SK-N-SH (cell line): ENCODE measurements at regions not wholly inside any gene's neighbourhood (a gene's known extent, or its start where the extent isn't known, plus 50 kb on each side); places are given as distances from the start of the nearest gene placed in this dataset.

Experiments
- CTCF ChIA-PET: fragments of 300-600, 350-600 bp; formaldehyde crosslinking; extraction: SDS; loops from one replicate; lab custom pipeline; 2021; lab: Yijun Ruan, JAX
- POLR2A ChIA-PET: fragments of 350-600 bp; sonication (Branson Sonifier 250); formaldehyde crosslinking; extraction: SDS; loops from one replicate; lab custom pipeline; 2020; ENCODE audit warnings: antibody characterized with exemption, inconsistent platforms; lab: Yijun Ruan, JAX
- DNase-seq: peaks from one replicate; pipeline ENCODE4 v3.0.0; 2012
- H2AFZ ChIP-seq: fragments of 200-600 bp; sonication (generic); 2 replicates; pipeline ENCODE4 v1.8.1; 2016; ENCODE audit warnings: antibody characterized with exemption, mild to moderate bottlenecking, low read depth
- H3F3A ChIP-seq: fragments of 200-600 bp; sonication (generic); replicated peaks from 2 replicates; pipeline ENCODE3; 2016; ENCODE audit warnings: antibody characterized with exemption, mild to moderate bottlenecking; ENCODE audit not compliant: insufficient read depth
- H3K27ac ChIP-seq, 2 experiments: fragments of 200-500 bp in 1 of 2; fragments of 200-600 bp in 1 of 2; sonication (Bioruptor generic) in 1 of 2; sonication (generic), shearing (Covaris generic) in 1 of 2; 2 replicates each; pipeline versions ENCODE4 v1.5.1 to v1.6.1; 2014 to 2016; ENCODE audit warnings: low read depth in 2 of 2, inconsistent platforms in 1 of 2, low read length in 1 of 2, mild to moderate bottlenecking in 1 of 2, mixed read lengths in 1 of 2
- H3K27me3 ChIP-seq: fragments of 200-600 bp; sonication (generic), shearing (Covaris generic); 2 replicates; pipeline ENCODE4 v1.6.1; 2016; ENCODE audit warnings: mixed run types; ENCODE audit not compliant: insufficient read depth
- H3K36me3 ChIP-seq, 2 experiments: fragments of 200-500 bp in 1 of 2; fragments of 200-600 bp in 1 of 2; sonication (Bioruptor generic) in 1 of 2; sonication (generic) in 1 of 2; replicated peaks in 1 of 2; 2 replicates each; pipeline versions ENCODE3 to v1.5.1; 2014 to 2016; ENCODE audit warnings: low read length in 1 of 2, mild to moderate bottlenecking in 1 of 2; ENCODE audit not compliant: insufficient read depth in 2 of 2, control insufficient read depth in 1 of 2
- H3K4me1 ChIP-seq, 2 experiments: fragments of 200-500 bp in 1 of 2; fragments of 200-600 bp in 1 of 2; sonication (Bioruptor generic) in 1 of 2; sonication (generic), shearing (Covaris generic) in 1 of 2; 2 replicates each; pipeline versions ENCODE4 v1.5.1 to v1.6.1; 2014 to 2016; ENCODE audit warnings: low read depth in 1 of 2, low read length in 1 of 2, mixed run types in 1 of 2; ENCODE audit not compliant: insufficient read depth in 2 of 2, control insufficient read depth in 1 of 2
- H3K4me2 ChIP-seq: fragments of 200-600 bp; sonication (generic), shearing (Covaris generic); 2 replicates; pipeline ENCODE4 v1.6.1; 2017; ENCODE audit warnings: mixed run types
- H3K4me3 ChIP-seq, 2 experiments: fragments of 200-500 bp in 1 of 2; fragments of 200-600 bp in 1 of 2; sonication (Bioruptor generic) in 1 of 2; sonication (generic), shearing (Covaris generic) in 1 of 2; 2 replicates each; pipeline versions ENCODE4 v1.5.1 to v1.8.1; 2014 to 2016; ENCODE audit warnings: low read depth in 2 of 2, inconsistent platforms in 1 of 2, low read length in 1 of 2, mild to moderate bottlenecking in 1 of 2, mixed read lengths in 1 of 2, moderate library complexity in 1 of 2
- H3K79me2 ChIP-seq: fragments of 200-600 bp; sonication (generic); 2 replicates; pipeline ENCODE4 v1.8.1; 2017; ENCODE audit warnings: mild to moderate bottlenecking; ENCODE audit not compliant: insufficient read depth
- H3K9ac ChIP-seq: fragments of 200-600 bp; sonication (generic); 2 replicates; pipeline ENCODE4 v1.6.1; 2017; ENCODE audit warnings: mixed run types
- H3K9me2 ChIP-seq: fragments of 200-600 bp; sonication (generic); 2 replicates; pipeline ENCODE4 v1.6.1; 2017; ENCODE audit warnings: mixed run types
- H3K9me3 ChIP-seq: fragments of 200-600 bp; sonication (generic); 2 replicates; pipeline ENCODE4 v1.6.1; 2017; ENCODE audit warnings: mixed run types, mild to moderate bottlenecking, moderate library complexity
- H4K20me1 ChIP-seq: fragments of 200-600 bp; sonication (generic); 2 replicates; pipeline ENCODE4 v1.6.1; 2017; ENCODE audit warnings: mild to moderate bottlenecking, mixed run types; ENCODE audit not compliant: insufficient read depth
- CHD2 ChIP-seq: fragments of 150-350 bp; IDR thresholded peaks from 2 replicates; pipeline ENCODE4 v1.6.1; 2018; ENCODE audit warnings: low read length; ENCODE audit not compliant: partially characterized antibody
- ELF1 ChIP-seq: IDR thresholded peaks from 2 replicates; pipeline ENCODE4 v1.4.0; 2012
- EP300 ChIP-seq, 2 experiments: IDR thresholded peaks; 2 replicates each; pipeline versions ENCODE4 v1.4.0 to v1.6.1; 2012; ENCODE audit warnings: borderline replicate concordance in 1 of 2, low read depth in 1 of 2, low read length in 1 of 2
- EZH2phosphoT487 ChIP-seq: fragments of 200-600 bp; sonication (generic); IDR thresholded peaks from 2 replicates; pipeline ENCODE4 v1.6.1; 2017; ENCODE audit warnings: low read depth, mixed run types, mild to moderate bottlenecking, antibody characterized with exemption, moderate library complexity, borderline replicate concordance
- FOSL2 ChIP-seq: IDR thresholded peaks from 2 replicates; pipeline ENCODE4 v1.4.0; 2012; ENCODE audit warnings: low read depth, mild to moderate bottlenecking, moderate library complexity, borderline replicate concordance
- FOXJ3 ChIP-seq: sonication (generic); formaldehyde crosslinking; IDR thresholded peaks from 2 replicates; pipeline ENCODE4 v1.5.1; 2020; ENCODE audit warnings: mild to moderate bottlenecking, missing genetic modification reagents
- GATA2 ChIP-seq: sonication (generic); formaldehyde crosslinking; IDR thresholded peaks from 2 replicates; pipeline ENCODE4 v1.5.0; 2020; ENCODE audit warnings: mild to moderate bottlenecking, missing genetic modification reagents
- MAX ChIP-seq: IDR thresholded peaks from 2 replicates; pipeline ENCODE4 v1.4.0; 2012; ENCODE audit warnings: low read depth
- NFIC ChIP-seq: IDR thresholded peaks from 2 replicates; pipeline ENCODE4 v1.4.0; 2012; ENCODE audit warnings: borderline replicate concordance
- NRF1 ChIP-seq: IDR thresholded peaks from 2 replicates; pipeline ENCODE4 v1.6.1; 2012; ENCODE audit warnings: low read depth, mild to moderate bottlenecking, low read length
- PBX3 ChIP-seq: IDR thresholded peaks from 2 replicates; pipeline ENCODE4; 2012
- POLR2AphosphoS5 ChIP-seq: IDR thresholded peaks from 2 replicates; pipeline ENCODE4 v1.6.1; 2012; ENCODE audit warnings: low read depth, low read length
- RAD21 ChIP-seq: IDR thresholded peaks from 2 replicates; pipeline ENCODE4 v1.6.1; 2012; ENCODE audit warnings: mild to moderate bottlenecking, low read length
- RCOR1 ChIP-seq: fragments of 150-350 bp; IDR thresholded peaks from 2 replicates; pipeline ENCODE4 v1.6.1; 2017; ENCODE audit warnings: antibody characterized with exemption, low read length
- REST ChIP-seq: IDR thresholded peaks from 2 replicates; pipeline ENCODE4 v1.6.1; 2012; ENCODE audit warnings: mild to moderate bottlenecking, low read depth, low read length, moderate library complexity
- SIN3A ChIP-seq: IDR thresholded peaks from 2 replicates; pipeline ENCODE4 v1.6.1; 2012; ENCODE audit warnings: low read depth, mild to moderate bottlenecking, low read length, moderate library complexity, borderline replicate concordance
- TAF1 ChIP-seq: IDR thresholded peaks from 2 replicates; pipeline ENCODE4 v1.6.1; 2012; ENCODE audit warnings: low read depth, mild to moderate bottlenecking, low read length, moderate library complexity, borderline replicate concordance
- TEAD4 ChIP-seq: IDR thresholded peaks from 2 replicates; pipeline ENCODE4 v1.4.0; 2012; ENCODE audit warnings: mild to moderate bottlenecking, borderline replicate concordance; ENCODE audit not compliant: insufficient read depth
- WGBS: methylation state at CpG from one replicate; pipeline ENCODE4 v1.1.6; 2017; ENCODE audit warnings: low lambda C conversion rate; 5-methylcytosine and 5-hydroxymethylcytosine counted together
- TF ChIP-seq, protein P1 (sequence below): fragments of 150-350 bp; IDR thresholded peaks from 2 replicates; pipeline ENCODE4 v1.6.1; 2017; ENCODE audit warnings: antibody characterized with exemption, low read length, low read depth, borderline replicate concordance
- TF ChIP-seq, protein P2 (sequence below): IDR thresholded peaks from 2 replicates; pipeline ENCODE4 v1.4.0; 2012; ENCODE audit warnings: low read depth, borderline replicate concordance

GRCh38 chr4:60817609-60818008 is 382.5 kb upstream of the ADGRL3 start:
- Histone ChIP-seq H3K9me3 (no peaks in the 10 kb centered on the region), H3K4me1 (no peaks in the 10 kb centered on the region), H2AFZ (no peak overlapping the region), H3F3A (no peaks in the 10 kb centered on the region), H3K4me2 (no peak overlapping the region), H3K36me3 (no peaks in the 10 kb centered on the region), H3K4me3 (no peak overlapping the region), H3K79me2 (no peaks in the 10 kb centered on the region), H3K9me2 (no peaks in the 10 kb centered on the region), H4K20me1 (no peaks in the 10 kb centered on the region), H3K27ac (no peak overlapping the region), H3K27me3 (no peaks in the 10 kb centered on the region), H3K9ac (no peak overlapping the region)
- WGBS = 26% methylated on average over 1 of the region's 1 CpG
- CTCF ChIA-PET = interaction anchor here (1.6 kb wide), 1 partner anchor 12 kb away, joined by 8 read pairs; no protein-coding TSS in a partner anchor
- DNase-seq = no peak
- POLR2A ChIA-PET = no interaction called here
- TF ChIP-seq FOXJ3 (CRISPR knock-in tag) (no peak), RAD21 (no peak), MAX (no peak), EZH2phosphoT487 (no peak), POLR2AphosphoS5 (no peak), ELF1 (no peak), GATA2 (CRISPR knock-in tag) (no peak), NRF1 (no peak), NFIC (no peak), CHD2 (no peak), TAF1 (no peak), RCOR1 (no peak), FOSL2 (no peak), TEAD4 (no peak), EP300 (IDR thresholded peaks at IDR 0.05; ENCODE audit: borderline replicate concordance in 1 of 2, low read depth in 1 of 2, low read length in 1 of 2) (no peak), SIN3A (no peak), PBX3 (no peak), REST (no peak)
- TF ChIP-seq, protein P1, sequence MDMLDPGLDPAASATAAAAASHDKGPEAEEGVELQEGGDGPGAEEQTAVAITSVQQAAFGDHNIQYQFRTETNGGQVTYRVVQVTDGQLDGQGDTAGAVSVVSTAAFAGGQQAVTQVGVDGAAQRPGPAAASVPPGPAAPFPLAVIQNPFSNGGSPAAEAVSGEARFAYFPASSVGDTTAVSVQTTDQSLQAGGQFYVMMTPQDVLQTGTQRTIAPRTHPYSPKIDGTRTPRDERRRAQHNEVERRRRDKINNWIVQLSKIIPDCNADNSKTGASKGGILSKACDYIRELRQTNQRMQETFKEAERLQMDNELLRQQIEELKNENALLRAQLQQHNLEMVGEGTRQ = no peak
- TF ChIP-seq, protein P2, sequence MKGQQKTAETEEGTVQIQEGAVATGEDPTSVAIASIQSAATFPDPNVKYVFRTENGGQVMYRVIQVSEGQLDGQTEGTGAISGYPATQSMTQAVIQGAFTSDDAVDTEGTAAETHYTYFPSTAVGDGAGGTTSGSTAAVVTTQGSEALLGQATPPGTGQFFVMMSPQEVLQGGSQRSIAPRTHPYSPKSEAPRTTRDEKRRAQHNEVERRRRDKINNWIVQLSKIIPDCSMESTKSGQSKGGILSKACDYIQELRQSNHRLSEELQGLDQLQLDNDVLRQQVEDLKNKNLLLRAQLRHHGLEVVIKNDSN = no peak
